SW480 (cell line): ENCODE measurements at regions not wholly inside any gene's neighbourhood (a gene's known extent, or its start where the extent isn't known, plus 50 kb on each side); places are given as distances from the start of the nearest gene placed in this dataset.

Source experiments
- DNase-seq: peaks from one replicate; pipeline ENCODE4 v3.0.0-alpha.2; 2016; ENCODE audit warnings: low spot score

DNA sequence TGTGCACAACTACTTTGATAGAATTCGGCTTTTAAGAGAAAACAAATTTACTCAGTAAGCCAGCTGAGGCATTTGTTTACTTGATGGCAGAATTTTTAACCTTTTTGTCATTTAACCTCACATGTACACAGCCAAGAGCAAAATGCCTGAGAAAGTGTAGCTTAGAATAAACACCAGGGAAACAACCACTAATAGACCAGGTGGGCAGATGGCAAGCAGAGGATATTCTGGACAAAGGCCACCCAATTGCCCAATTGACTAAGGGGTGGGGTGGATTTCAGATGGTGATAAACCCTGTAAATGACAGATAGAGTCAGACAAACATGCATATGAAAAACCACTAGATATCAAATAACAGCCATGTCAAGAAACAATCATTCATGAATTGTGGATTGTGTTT is 190.7 kb upstream of the FBXL4 start:
- no peak for DNase-seq

DNA sequence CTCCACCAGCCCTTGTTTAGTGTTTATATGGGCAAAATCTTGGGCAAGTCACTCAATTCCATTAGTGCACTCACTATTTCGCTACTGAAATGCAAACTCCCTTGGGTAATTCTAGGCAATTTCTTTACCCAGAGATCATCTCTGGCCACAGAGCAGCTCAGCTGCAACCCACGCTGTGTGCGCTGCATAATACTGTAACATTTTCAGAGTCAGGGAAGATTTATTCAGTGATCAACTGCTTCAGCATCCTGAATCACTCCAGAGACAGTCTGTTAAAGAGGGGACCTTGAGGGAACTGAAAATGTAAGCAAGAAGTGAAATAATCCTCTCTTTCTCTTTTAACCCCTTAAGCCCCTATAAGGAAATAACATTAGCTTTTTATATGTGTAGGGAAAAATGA is 189.6 kb upstream of the FBXL4 start:
- no peak for DNase-seq

DNA sequence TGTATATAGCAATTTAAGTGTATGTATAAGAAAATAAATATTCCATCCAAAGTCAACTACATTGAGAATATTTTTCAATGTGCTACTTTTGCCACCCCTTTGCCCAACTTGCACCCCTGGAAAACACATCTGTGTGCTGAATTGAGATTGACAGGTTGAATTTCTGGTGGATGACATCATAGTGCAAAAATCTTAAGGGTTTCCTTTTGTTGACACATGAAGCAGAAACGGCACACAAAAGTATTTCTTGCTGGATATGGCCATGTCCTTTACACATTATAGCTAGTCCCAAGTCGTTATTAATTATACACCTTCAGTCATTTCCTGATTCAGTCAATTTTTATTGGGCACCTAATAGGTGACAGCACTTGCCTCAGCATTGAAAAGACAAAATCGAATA is 188.7 kb upstream of the FBXL4 start:
- DNase-seq, result no peak

DNA sequence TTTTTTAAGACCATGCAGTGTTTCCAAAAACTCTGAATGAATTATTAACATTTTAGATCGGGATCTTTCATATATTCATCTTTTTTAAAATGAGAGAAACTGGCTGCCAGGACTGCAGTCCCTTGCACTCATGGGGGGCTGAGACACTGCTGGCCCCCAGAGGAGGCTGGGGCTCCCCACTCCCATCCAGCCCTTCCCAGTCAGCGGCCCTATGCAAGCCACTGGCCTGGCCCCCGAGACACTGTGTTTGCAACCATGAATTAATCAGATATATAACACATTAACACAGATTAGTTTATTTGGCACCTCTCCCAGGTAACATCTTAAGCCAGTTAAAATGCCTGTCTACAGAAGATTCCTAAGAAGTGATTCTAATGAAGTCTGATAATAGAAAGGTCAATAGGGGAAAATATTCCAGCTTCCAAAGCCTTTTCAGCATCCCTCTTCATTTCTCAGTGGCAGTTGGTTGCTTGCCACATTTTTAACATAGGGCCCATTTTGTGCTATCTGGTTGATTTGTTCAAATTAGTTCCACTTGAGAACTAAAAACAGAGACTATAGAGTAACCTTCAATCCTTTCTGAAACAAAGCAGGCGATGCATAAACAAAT is 184.4 kb upstream of the FBXL4 start:
- no peak for DNase-seq

DNA sequence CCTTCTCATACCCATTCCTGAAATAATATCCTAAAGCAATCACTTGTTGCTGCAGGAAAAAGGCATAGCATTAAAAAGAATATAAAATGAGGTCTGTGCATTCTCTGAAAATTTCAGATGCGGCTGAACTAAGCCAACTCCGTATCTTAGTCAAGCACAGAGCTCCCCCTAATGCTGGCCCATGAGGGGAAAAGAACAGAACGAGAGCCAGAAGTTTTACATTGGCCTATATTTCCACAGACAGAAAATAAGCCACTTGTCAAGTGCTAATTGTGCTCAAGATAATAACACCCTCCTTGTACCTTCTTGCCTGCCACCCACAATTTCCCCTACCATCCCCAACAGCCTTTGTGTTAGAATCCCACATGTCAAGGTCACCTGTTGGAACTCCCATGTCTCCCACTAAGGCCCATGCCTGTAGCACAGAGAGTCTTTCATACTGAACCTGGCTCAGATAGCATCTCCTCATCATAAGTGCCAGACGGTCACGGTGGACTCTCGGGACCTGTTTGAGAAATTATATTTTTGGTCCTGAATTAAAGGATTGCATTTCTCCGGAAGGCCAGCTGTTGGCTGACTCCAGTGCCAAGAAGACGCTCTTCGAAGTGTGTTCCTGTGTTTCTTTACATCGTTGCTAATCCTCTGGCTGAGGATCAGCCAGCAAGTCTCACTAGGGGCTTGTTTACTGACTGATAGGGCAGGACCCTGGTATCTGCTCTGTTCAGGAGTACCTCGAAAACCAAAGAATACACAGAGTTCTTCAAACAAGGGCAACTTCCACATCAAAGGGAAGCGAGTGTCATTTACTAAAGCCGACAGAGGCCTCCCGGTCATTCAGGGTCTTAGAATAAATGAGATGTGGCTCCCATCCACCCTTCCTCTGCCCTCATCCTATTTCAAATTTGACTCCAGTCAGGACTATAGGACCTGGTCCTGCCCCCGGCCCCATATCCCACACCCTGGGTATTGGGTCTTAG is 183.4 kb upstream of the FBXL4 start:
- no peak for DNase-seq

DNA sequence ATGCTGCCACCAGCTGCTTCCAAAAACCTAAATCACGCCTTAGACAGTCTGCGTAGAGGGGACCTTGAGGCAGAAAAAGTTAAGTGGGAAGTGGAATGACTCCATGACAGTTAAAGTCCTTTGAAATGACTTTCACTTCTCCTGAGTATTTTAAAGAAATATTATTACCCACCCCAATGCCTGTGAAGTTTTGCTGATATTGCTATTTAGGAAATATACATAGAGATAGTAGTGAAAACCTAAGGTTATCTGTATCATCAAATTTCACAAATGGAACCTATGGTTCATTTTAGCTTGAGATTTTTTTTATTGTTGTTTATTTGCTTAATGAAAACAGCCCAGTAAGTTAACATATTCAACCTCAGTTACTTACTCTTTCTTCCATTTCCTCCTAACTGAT is 182.1 kb upstream of the FBXL4 start:
- no peak for DNase-seq

DNA sequence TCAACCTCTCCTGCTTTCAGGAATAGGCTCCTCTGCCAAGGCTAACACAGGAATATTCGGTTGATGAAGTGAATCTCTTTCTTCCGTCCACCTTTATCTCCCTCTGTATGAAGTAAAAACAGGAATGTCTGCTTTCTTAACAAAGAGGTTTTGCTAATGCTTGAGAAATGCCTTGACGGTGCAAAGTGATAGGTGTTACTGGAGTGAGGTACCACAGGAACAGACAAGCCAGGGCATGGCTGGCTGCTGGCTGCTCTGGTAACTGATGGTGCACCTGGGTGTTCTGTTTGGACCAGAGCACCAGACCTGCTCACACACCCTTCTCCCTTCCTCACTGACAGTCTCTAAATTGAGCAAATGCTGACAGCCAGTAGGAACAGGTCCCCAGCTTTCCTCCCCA is 174.0 kb upstream of the FBXL4 start:
- no peak for DNase-seq

DNA sequence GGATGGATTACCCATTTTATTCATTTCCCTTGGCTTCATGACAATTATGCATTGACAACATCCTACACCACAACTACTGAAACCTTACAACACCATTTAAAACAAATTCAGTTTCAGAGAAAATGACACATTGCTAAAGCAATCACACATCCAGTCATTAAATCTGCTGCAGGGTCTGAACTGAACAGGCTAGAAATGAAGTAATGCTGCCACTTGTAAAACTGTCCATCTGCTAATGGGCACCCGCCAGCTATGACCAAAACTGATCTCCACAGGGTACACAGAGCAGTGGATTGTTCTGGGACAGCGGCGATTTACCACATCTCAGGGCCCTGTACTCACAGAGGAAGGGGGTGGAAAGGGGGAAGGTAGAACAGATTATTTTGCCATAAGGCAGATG is 172.9 kb upstream of the FBXL4 start:
- DNase-seq, result no peak

DNA sequence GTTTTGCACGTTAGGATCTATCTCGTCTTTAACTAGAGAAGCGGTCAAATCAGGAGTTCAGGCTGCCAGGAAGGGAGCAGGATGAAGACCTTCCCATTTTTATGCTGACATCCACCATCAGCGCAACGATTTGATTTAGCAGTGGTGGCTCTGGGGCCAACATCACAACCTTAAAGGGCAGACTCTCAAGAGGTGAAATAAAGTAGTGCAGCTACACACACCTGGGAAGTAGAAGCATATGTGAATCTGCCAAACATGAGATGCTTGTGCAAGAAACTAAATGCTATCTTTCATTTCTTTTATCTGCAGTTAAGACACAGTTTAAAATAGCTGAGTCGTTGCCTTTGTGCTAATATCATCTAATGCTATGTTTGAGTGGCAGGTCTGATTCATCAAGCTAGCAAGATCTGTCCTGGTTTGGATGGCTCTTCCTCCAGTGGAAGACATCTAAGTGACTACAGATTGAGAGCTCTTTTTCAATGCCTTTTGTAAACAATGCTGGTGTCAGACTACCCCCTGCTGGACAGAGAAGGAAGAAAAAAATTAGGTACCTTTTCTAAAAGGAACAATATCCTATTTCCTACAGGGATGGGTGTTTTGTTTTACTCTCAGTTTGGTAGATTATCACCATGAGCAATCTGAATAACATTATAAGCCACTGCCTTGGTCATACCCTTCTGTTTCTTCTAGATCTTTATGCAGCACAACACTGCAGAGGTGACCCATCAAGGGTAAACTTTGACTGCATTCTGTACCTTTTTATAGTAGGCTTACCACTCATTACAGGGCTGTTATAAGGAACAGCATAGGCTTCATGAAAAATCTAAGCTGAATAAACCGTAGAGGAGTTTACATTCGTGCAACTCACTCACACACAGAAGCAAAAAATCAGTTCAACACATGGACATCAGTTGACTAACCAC is 171.6 kb upstream of the FBXL4 start:
- peak; percentile 68 for DNase-seq

DNA sequence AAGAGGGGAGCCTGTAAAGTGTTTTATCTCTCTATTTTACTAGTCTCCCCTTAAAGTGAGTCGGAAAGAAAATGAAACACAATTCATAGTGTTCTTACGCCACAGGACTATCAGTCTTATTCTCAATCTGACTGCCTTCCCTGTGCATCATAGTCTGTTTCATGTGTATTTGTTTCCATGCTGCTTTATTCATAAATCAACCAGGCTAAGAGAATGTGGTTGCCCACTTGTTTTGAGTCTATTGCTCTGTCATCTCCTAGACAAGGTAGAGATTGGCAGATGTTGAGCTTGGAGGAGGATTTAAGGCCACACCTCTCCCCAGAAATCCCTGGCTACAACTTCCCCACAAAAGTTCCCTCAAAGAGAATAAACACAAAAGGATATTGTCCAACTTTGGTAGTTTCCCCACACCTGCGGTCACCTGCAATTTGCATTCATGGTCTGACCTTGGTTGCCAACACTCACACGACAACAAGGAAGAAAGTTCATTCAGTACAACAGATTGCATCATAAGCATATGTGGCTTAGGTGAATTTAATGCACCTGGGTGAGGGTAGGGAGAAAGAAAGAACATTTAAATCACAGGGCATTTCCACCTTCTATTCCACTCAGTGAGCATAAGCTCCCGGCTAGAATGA is 167.1 kb upstream of the FBXL4 start:
- peak; percentile 94 for DNase-seq

DNA sequence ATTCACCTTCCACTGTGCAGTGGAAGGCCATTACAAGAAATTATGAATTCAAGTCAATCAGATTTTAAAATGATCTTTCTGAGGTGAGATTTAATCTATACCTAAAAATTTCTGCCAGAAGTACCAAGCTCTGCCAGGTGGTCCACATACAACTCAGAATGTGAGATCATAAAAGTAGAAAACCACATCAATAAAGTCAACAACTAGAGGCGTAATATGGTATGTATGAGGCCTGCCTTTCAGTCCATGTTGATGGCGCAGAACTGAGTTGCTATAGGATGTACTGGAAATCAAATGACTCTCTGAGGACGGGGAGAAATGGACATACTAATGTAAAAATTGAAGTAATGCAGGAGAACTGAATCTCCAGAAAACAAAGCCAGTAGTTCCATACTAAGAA is 163.8 kb upstream of the FBXL4 start:
- peak; percentile 65 for DNase-seq

DNA sequence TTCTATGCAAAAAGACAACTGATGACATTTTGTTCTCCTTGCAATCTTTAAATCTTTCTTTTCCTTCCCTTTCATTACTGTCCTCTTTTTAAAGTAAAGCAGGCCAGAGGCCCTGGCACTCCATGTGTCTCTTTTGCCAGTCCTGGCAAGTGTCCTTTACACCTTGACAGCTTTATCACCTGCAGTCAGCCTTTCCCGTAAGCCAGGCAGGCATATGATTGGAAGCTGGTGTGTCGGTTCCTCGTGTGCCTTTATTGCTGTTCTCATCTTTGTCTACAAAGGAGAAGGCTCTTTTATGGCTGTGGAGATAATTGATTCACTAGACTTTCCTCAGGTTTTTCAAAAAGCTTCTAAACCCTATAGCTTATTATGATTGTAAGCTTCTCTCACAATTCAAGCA is 162.3 kb upstream of the FBXL4 start:
- no peak for DNase-seq

DNA sequence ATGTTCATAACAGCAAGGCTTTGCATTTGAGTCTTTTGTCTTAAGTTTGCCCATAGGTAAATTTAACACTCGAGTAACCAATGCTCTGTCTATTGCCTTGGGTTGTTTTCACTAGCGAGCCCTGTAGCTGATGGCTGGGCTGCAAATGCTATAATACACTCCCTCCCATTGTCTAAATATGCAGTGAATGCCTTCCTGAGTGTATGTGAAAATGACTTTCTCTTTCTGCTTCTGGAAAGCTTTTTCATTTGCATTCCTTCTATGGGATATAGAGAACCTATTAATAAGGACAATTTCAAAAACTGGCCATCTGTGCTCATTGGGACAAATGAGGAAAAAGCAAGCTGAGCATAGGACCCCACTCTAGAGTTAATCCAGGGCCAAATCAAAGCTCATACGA is 156.5 kb upstream of the FBXL4 start:
- no peak for DNase-seq

DNA sequence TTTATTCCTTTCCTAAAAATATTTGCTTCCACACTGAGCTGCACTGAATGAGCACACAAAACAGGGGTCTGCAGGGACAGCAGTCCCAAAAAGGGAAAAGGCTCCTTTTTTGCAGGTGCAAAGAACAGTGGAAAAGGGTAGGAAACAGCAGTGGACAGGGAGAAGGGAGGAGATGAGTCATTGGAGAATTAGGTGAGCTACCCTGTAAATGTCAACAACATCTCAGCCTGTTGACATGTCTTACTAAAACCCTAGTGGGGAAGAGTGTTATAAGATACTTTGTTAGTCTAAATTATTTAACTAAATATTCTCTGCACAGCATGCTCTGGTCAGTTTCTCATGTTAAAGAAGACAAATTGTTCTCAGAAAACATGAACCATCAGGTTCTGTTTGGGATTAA is 151.5 kb upstream of the FBXL4 start:
- no peak for DNase-seq

DNA sequence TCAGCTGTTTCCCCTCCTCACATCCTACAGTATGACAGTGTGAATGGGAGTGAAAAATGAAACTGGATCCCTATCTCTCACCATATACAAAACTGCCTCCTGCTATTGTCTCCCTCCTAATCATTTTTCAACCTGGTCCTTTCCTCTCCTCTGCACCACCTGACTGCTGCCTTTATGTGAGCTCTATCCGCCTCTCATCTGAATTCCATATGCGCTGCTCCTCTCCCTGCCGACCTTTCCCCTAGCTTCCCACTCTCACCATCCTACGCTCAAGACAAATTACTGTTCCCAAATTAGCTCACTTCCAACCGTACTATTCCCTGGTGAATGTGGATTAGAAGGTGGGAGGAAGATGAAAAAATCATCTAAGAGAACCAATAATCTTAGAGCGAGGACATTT is 148.4 kb upstream of the FBXL4 start:
- no peak for DNase-seq

DNA sequence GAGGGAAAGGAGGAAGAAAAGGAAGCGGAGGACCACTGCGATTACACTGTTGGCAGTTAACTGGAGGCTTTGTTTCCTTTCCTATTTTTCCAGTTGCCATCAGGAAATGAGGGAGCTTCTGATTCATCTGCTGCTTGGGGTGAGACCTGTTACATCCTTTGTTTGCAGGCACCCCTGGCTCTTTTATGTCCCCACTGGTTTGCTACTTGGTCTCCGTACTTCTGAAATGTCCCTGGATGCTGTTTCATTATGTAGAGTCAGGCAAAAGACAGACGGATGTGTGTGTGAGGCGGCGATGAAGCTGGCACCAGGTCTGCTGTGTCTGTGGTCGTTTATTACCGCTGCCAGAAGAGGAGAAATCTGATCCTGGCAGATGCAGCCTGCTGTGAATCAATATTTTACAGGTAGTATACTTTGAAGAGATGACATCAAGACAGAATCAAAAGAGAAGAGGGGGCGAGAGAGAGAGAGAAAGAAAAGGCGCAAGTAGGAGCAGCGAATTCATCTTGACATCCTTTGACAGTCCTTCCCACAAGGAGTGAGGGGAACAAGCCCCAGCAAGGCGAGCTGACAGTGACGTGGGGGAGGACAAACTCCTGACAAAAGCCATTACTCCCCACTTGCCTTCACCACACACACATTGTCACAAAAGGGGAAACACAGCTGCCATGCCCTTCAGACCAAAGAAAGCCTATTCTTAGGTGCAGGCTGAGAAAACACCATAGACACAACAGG is 145.9 kb upstream of the FBXL4 start:
- DNase-seq, result no peak

DNA sequence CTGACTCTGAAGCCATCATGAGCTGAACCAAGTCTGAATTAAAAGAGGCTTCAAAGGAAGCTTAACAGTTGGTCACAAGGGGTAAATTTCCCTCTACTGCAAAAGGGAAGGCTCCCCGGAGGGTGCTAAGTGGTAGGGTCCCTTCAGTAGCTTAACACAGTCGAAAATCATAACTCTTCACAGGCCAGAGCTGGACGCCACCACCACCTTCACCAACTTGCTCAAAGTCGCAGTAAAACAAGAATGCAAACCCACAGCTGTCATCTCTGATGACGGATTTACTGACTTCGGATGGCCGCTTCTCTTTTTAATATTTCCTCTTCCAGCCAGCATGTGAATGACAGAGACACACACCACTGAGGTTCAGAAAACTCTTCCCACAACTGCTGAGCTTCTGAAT is 144.7 kb upstream of the FBXL4 start:
- DNase-seq, result no peak

DNA sequence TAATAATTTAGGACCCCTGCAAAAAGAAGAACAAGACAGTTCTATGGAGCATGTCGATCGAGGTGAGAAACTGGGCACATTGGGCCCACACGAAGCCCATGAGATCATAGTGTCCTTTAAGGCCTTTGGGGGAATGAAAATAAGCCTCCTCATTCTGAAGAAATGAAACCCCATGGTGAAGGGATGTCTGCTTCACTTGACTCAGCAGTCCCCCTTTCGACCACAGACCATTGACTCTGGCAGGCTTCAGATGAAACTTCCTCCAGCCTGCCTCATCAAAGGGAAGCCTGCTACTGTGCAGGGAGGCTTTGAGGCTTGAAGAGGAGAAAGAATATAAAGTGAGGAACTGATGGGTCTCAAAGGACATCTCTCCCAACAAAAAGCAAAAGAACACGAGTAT is 144.2 kb upstream of the FBXL4 start:
- DNase-seq, result no peak

DNA sequence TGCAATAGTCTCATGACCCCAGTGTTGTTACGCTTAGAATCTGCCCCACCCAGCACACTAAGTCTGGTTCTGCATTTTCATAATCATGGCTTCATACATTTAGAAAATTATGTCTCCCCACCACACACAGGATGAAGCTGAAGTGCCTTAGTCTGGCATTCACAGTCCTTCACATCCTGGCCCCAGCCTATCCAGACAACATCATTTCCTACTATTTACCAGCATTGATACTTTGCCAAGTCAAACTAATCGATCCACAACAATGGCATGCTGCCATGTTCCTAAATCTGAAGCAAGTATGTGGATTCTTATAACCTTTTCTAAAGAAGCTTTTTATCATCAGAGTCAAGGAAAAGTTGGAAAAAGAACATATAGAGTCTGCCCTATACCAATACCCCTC is 132.4 kb upstream of the FBXL4 start:
- no peak for DNase-seq

DNA sequence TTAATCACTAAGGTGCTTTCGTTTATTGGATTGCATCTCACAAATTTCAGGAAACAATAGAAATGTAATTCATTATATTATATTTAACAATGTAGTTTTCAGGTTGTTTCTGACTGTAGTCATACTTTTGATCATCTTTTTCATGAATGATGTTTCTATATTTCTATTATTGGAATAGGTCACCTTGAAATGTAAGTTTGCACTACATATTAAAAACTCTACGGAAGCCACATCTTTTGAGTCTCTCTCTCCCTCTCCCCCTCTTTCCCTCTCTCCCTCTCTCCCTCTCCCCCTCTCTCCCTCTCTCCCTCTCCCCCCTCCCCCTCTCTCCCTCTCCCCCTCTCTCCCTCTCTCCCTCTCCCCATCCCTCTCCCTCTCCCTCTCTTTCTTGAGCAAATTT is 131.3 kb upstream of the FBXL4 start:
- DNase-seq, result no peak

DNA sequence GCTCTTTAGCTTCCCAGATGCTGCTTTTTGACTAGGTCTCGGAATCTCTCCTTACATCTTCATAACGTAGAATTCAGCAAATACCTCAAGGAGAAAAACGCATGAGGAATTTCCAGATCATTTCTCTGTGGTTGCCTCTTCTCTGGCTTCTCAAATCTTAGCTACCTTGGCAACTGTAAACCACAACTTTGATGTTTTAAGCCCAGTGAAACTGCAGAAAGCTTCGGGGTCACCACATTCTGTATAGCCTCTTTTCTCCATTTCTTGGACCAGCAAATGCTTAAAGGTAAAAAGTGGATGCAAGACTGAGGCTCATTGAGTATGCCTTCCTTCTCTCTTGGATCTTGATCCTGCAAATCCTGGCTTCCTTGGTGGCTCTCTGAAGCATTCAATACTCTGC is 125.5 kb upstream of the FBXL4 start:
- no peak for DNase-seq
